ENCODE measurements at regions not wholly inside any gene's neighbourhood (a gene's known extent, or its start where the extent isn't known, plus 50 kb on each side); places are given as distances from the start of the nearest gene placed in this dataset.

- TF ChIP-seq POLR2A (IDR thresholded peaks at IDR 0.05; ENCODE audit: low read depth, low read length) (no peak), POLR2AphosphoS5 (IDR thresholded peaks at IDR 0.05; ENCODE audit: low read depth, low read length) (no peak), TAF1 (IDR thresholded peaks at IDR 0.05; ENCODE audit: borderline replicate concordance, low read depth, low read length) (no peak)
Measured at GRCh38 chr16:25627641-25628040, 64.1 kb upstream of the HS3ST4 start.
